ENCODE measurements at regions not wholly inside any gene's neighbourhood (a gene's known extent, or its start where the extent isn't known, plus 50 kb on each side); places are given as distances from the start of the nearest gene placed in this dataset.

- TF ChIP-seq, protein P1, sequence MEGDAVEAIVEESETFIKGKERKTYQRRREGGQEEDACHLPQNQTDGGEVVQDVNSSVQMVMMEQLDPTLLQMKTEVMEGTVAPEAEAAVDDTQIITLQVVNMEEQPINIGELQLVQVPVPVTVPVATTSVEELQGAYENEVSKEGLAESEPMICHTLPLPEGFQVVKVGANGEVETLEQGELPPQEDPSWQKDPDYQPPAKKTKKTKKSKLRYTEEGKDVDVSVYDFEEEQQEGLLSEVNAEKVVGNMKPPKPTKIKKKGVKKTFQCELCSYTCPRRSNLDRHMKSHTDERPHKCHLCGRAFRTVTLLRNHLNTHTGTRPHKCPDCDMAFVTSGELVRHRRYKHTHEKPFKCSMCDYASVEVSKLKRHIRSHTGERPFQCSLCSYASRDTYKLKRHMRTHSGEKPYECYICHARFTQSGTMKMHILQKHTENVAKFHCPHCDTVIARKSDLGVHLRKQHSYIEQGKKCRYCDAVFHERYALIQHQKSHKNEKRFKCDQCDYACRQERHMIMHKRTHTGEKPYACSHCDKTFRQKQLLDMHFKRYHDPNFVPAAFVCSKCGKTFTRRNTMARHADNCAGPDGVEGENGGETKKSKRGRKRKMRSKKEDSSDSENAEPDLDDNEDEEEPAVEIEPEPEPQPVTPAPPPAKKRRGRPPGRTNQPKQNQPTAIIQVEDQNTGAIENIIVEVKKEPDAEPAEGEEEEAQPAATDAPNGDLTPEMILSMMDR (IDR thresholded peaks at IDR 0.05): no peak
- no peak for TF ChIP-seq POLR2A (IDR thresholded peaks at IDR 0.05)
These were observed 91.6 kb downstream of the HYCC1 start for GRCh38 chr7:22922307-22922706.
